GM23338 (cell line): ENCODE measurements at regions not wholly inside any gene's neighbourhood (a gene's known extent, or its start where the extent isn't known, plus 50 kb on each side); places are given as distances from the start of the nearest gene placed in this dataset.
A peak's percentile ranks its signal among the peaks of the same experiment; 100 is the strongest.

ENCODE experiments used
- ATAC-seq: fragments of 200-7000 bp; cut with Tn5 transposase; 3 replicates; pipeline ENCODE4 v1.9.1; 2020
- DNase-seq: peaks from one replicate; pipeline ENCODE4 v3.0.0-alpha.2; 2015; ENCODE audit warnings: low spot score
- H2AFZ ChIP-seq: fragments of 200-600 bp; sonication (generic); 2 replicates; pipeline ENCODE4 v1.8.0; 2016; ENCODE audit warnings: antibody characterized with exemption, mild to moderate bottlenecking, moderate library complexity
- H3F3A ChIP-seq: fragments of 200-600 bp; sonication (generic); replicated peaks from 2 replicates; pipeline ENCODE4 v1.8.0; 2017; ENCODE audit warnings: antibody characterized with exemption, mixed run types, low read depth
- H3K27ac ChIP-seq: fragments of 200-600 bp; sonication (generic); 2 replicates; pipeline ENCODE4 v1.6.1; 2016; ENCODE audit warnings: low read depth
- H3K27me3 ChIP-seq: fragments of 200-600 bp; sonication (generic); 2 replicates; pipeline ENCODE4 v1.8.0; 2016; ENCODE audit warnings: mild to moderate bottlenecking, mixed run types, moderate library complexity; ENCODE audit not compliant: insufficient read depth
- H3K36me3 ChIP-seq: fragments of 200-600 bp; sonication (generic); 2 replicates; pipeline ENCODE4 v1.8.0; 2016; ENCODE audit warnings: mild to moderate bottlenecking; ENCODE audit not compliant: insufficient read depth
- H3K4me1 ChIP-seq: fragments of 200-600 bp; sonication (generic); 2 replicates; pipeline ENCODE4 v1.8.0; 2016; ENCODE audit warnings: mild to moderate bottlenecking, moderate library complexity; ENCODE audit not compliant: insufficient read depth
- H3K4me2 ChIP-seq: fragments of 200-600 bp; sonication (generic); 2 replicates; pipeline ENCODE4 v1.7.1; 2017; ENCODE audit warnings: mixed run types
- H3K4me3 ChIP-seq: fragments of 200-600 bp; sonication (generic); 2 replicates; pipeline ENCODE4 v1.6.1; 2016; ENCODE audit warnings: mixed run types
- H3K79me2 ChIP-seq: fragments of 200-600 bp; sonication (generic); replicated peaks from 2 replicates; pipeline ENCODE4 v1.8.0; 2017; ENCODE audit warnings: mild to moderate bottlenecking; ENCODE audit not compliant: insufficient read depth
- H3K9me2 ChIP-seq: fragments of 200-600 bp; sonication (generic); 2 replicates; pipeline ENCODE4 v1.8.0; 2017; ENCODE audit not compliant: insufficient read depth
- H4K20me1 ChIP-seq: fragments of 200-600 bp; sonication (generic); replicated peaks from 2 replicates; pipeline ENCODE4 v1.8.0; 2017; ENCODE audit warnings: mild to moderate bottlenecking; ENCODE audit not compliant: insufficient read depth
- H3K27ac Mint-ChIP-seq: 2 replicates; pipeline ENCODE4 v1.8.0; 2020; ENCODE audit warnings: inconsistent platforms, mild to moderate bottlenecking, moderate library complexity, mixed read lengths
- H3K27me3 Mint-ChIP-seq: 3 replicates; pipeline ENCODE4 v1.8.0; 2022; ENCODE audit warnings: low read depth, mild to moderate bottlenecking, moderate library complexity, mixed read lengths, inconsistent platforms; ENCODE audit not compliant: insufficient read depth, poor library complexity
- H3K36me3 Mint-ChIP-seq: 3 replicates; pipeline ENCODE4 v1.8.0; 2021; ENCODE audit warnings: low read depth, mild to moderate bottlenecking, inconsistent platforms, moderate library complexity, mixed read lengths
- H3K4me1 Mint-ChIP-seq: 3 replicates; pipeline ENCODE4 v1.8.0; 2020; ENCODE audit warnings: mild to moderate bottlenecking, inconsistent platforms, mixed read lengths
- H3K4me3 Mint-ChIP-seq: 3 replicates; pipeline ENCODE4 v1.8.0; 2021; ENCODE audit warnings: moderate library complexity, mild to moderate bottlenecking, inconsistent platforms, mixed read lengths
- H3K9me3 Mint-ChIP-seq: 3 replicates; pipeline ENCODE4 v1.8.0; 2020; ENCODE audit warnings: moderate library complexity, mild to moderate bottlenecking, inconsistent platforms, mixed read lengths
- CTCF ChIP-seq, 2 experiments: fragments of 200-600 bp in 1 of 2; sonication (generic) in 1 of 2; conservative IDR thresholded peaks; 2 replicates each; pipeline versions ENCODE4 v1.5.1 to v1.6.1; 2016 to 2017; ENCODE audit warnings: antibody characterized with exemption in 2 of 2, low read depth in 2 of 2, mild to moderate bottlenecking in 2 of 2, moderate library complexity in 1 of 2
- ETS1 ChIP-seq: IDR thresholded peaks from 2 replicates; pipeline ENCODE4 v1.6.1; 2016; ENCODE audit warnings: antibody characterized with exemption
- EZH2phosphoT487 ChIP-seq: fragments of 200-600 bp; sonication (generic); IDR thresholded peaks from one replicate; pipeline ENCODE4 v1.8.1; 2018; ENCODE audit warnings: antibody characterized with exemption; ENCODE audit not compliant: unreplicated experiment
- NANOG ChIP-seq: IDR thresholded peaks from 2 replicates; pipeline ENCODE4 v1.6.1; 2016; ENCODE audit warnings: antibody characterized with exemption, borderline replicate concordance
- POLR2AphosphoS5 ChIP-seq: IDR thresholded peaks from 2 replicates; pipeline ENCODE4 v1.6.1; 2016; ENCODE audit warnings: antibody characterized with exemption, low read depth
- REST ChIP-seq: IDR thresholded peaks from one replicate; pipeline ENCODE4 v1.6.1; 2018; ENCODE audit warnings: antibody characterized with exemption; ENCODE audit not compliant: unreplicated experiment
- STAT1 ChIP-seq: IDR thresholded peaks from one replicate; pipeline ENCODE4 v1.6.1; 2016; ENCODE audit warnings: antibody characterized with exemption; ENCODE audit not compliant: unreplicated experiment
- ZNF114 ChIP-seq: fragments of 250-450 bp; sonication (Bioruptor Pico); IDR thresholded peaks from 2 replicates; pipeline ENCODE4 v1.5.0; 2020; ENCODE audit warnings: mild to moderate bottlenecking, moderate library complexity
- ZNF462 ChIP-seq: fragments of 250-450 bp; sonication (Bioruptor Pico); IDR thresholded peaks from 2 replicates; pipeline ENCODE4 v1.5.0; 2020; ENCODE audit warnings: mild to moderate bottlenecking, moderate library complexity

- no peak for TF ChIP-seq EZH2phosphoT487
- TF ChIP-seq POLR2AphosphoS5, result no peak
- H3K4me2 ChIP-seq, result no peak overlapping the region
- H3K79me2 ChIP-seq, result no peaks in the 10 kb centered on the region
- H2AFZ ChIP-seq, result no peak overlapping the region
- Mint-ChIP-seq H3K27me3 (peaks cover 8% of the 10 kb centered on the region), H3K4me1 (peaks cover 53% of the 10 kb centered on the region), H3K4me3 (no peak overlapping the region), H3K27ac (no peak overlapping the region), H3K9me3 (peaks cover 15% of the 10 kb centered on the region; the same call in 2 of the 3 replicates), H3K36me3 (peaks cover 13% of the 10 kb centered on the region; the same call in 2 of the 3 replicates)
- no peak overlapping the region for H3K4me3 ChIP-seq
- H3K27ac ChIP-seq, result no peak overlapping the region
- no peaks in the 10 kb centered on the region for H3K9me2 ChIP-seq
- no peaks in the 10 kb centered on the region for H4K20me1 ChIP-seq
- no peaks in the 10 kb centered on the region for H3F3A ChIP-seq
- ATAC-seq (no peak), DNase-seq (no peak)
- H3K4me1 ChIP-seq, result peaks cover 40% of the 10 kb centered on the region
- peaks cover 3% of the 10 kb centered on the region; the same call in 1 of the 2 replicates for H3K36me3 ChIP-seq
- H3K27me3 ChIP-seq, result no peaks in the 10 kb centered on the region
These were observed 78.0 kb upstream of the C1GALT1 start for GRCh38 chr7:7104314-7104698.

- H3K9me2 ChIP-seq, result no peaks in the 10 kb centered on the region
- no peak overlapping the region; the same call in 1 of the 2 replicates for H3K4me2 ChIP-seq
- H3K4me3 Mint-ChIP-seq, result no peak overlapping the region
- no peak overlapping the region; the same call in 1 of the 2 replicates for H3K27ac ChIP-seq
- no peaks in the 10 kb centered on the region for H4K20me1 ChIP-seq
- no peaks in the 10 kb centered on the region for H3K79me2 ChIP-seq
- peaks cover 3% of the 10 kb centered on the region; the same call in 1 of the 2 replicates for H3K36me3 ChIP-seq
- no peaks in the 10 kb centered on the region for H3F3A ChIP-seq
- H3K9me3 Mint-ChIP-seq, result peaks cover 21% of the 10 kb centered on the region; the same call in 2 of the 3 replicates
- H3K4me3 ChIP-seq, result no peak overlapping the region
- peaks cover 8% of the 10 kb centered on the region for H3K27me3 Mint-ChIP-seq
- H2AFZ ChIP-seq, result peak overlapping the region; percentile 48; the same call in 1 of the 2 replicates
- peaks cover 48% of the 10 kb centered on the region for H3K4me1 Mint-ChIP-seq
- peaks cover 37% of the 10 kb centered on the region for H3K4me1 ChIP-seq
- peak overlapping the region; percentile 39; the same call in 1 of the 2 replicates for H3K27ac Mint-ChIP-seq
- no peaks in the 10 kb centered on the region for H3K27me3 ChIP-seq
- DNase-seq (no peak), ATAC-seq (no peak)
- peaks cover 16% of the 10 kb centered on the region; the same call in 2 of the 3 replicates for H3K36me3 Mint-ChIP-seq
- TF ChIP-seq REST (no peak), CTCF (conservative IDR thresholded peaks at IDR 0.05; ENCODE audit: low read depth in 2 of 2) (no peak), STAT1 (no peak), NANOG (no peak), ZNF114 (CRISPR knock-in tag) (no peak), EZH2phosphoT487 (no peak), ETS1 (no peak), ZNF462 (CRISPR knock-in tag) (no peak)
These were observed 77.4 kb upstream of the C1GALT1 start for GRCh38 chr7:7104971-7105370.
